ENCODE measurements at regions not wholly inside any gene's neighbourhood (a gene's known extent, or its start where the extent isn't known, plus 50 kb on each side); places are given as distances from the start of the nearest gene placed in this dataset.

DNA sequence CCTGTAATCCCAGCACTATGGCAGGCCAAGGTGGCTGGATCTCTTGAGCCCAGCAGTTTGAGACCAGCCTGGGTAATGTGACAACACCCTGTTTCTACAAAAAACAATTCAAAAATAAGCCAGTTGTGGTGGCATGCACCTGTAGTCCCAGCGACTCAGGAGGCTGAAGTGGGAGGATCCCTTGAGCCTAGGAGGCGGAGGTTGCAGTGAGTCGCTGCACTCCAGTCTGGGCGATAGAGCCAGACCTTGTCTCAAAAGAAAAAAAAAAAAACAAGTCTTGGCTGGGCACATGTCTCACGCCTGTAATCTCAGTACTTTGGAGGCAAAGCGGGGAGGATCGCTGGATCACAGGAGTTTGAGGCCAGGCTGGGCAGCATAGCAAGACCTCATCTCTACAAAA lies 74.6 kb upstream of the PDSS1 start:
- TF ChIP-seq, protein P1, sequence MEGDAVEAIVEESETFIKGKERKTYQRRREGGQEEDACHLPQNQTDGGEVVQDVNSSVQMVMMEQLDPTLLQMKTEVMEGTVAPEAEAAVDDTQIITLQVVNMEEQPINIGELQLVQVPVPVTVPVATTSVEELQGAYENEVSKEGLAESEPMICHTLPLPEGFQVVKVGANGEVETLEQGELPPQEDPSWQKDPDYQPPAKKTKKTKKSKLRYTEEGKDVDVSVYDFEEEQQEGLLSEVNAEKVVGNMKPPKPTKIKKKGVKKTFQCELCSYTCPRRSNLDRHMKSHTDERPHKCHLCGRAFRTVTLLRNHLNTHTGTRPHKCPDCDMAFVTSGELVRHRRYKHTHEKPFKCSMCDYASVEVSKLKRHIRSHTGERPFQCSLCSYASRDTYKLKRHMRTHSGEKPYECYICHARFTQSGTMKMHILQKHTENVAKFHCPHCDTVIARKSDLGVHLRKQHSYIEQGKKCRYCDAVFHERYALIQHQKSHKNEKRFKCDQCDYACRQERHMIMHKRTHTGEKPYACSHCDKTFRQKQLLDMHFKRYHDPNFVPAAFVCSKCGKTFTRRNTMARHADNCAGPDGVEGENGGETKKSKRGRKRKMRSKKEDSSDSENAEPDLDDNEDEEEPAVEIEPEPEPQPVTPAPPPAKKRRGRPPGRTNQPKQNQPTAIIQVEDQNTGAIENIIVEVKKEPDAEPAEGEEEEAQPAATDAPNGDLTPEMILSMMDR (IDR thresholded peaks at IDR 0.05): no peak
- TF ChIP-seq POLR2AphosphoS5 (IDR thresholded peaks at IDR 0.05) (no peak), POLR2A (IDR thresholded peaks at IDR 0.05) (no peak), EP300 (IDR thresholded peaks at IDR 0.05) (no peak)

Data from upper lobe of left lung (tissue), 4 donors.